Immature natural killer cell (primary cell): ENCODE measurements at regions not wholly inside any gene's neighbourhood (a gene's known extent, or its start where the extent isn't known, plus 50 kb on each side); places are given as distances from the start of the nearest gene placed in this dataset.

Source experiments
- DNase-seq, 3 donors: peaks; one replicate each; pipeline ENCODE4 v3.0.0; 2022; ENCODE audit warnings: mixed read lengths in 1 of 3
- H3K27ac Mint-ChIP-seq, 6 donors: one replicate each; pipeline ENCODE4 v1.8.0; 2020; ENCODE audit warnings: mixed read lengths in 6 of 6, mild to moderate bottlenecking in 5 of 6, inconsistent platforms in 4 of 6, moderate library complexity in 3 of 6
- H3K27me3 Mint-ChIP-seq, 3 donors: one replicate each; pipeline ENCODE4 v1.8.0; 2020 to 2021; ENCODE audit warnings: low read depth in 3 of 3, mild to moderate bottlenecking in 3 of 3, mixed read lengths in 3 of 3, moderate library complexity in 3 of 3, inconsistent platforms in 1 of 3
- H3K36me3 Mint-ChIP-seq, 3 donors: one replicate each; pipeline ENCODE4 v1.8.0; 2020; ENCODE audit warnings: mixed read lengths in 3 of 3, inconsistent platforms in 2 of 3, mild to moderate bottlenecking in 2 of 3
- H3K4me1 Mint-ChIP-seq, 2 donors: one replicate each; pipeline ENCODE4 v1.8.0; 2020; ENCODE audit warnings: inconsistent platforms in 2 of 2, mild to moderate bottlenecking in 2 of 2, mixed read lengths in 2 of 2, moderate library complexity in 1 of 2
- H3K4me3 Mint-ChIP-seq, 5 donors: one replicate each; pipeline ENCODE4 v1.8.0; 2020; ENCODE audit warnings: mild to moderate bottlenecking in 5 of 5, mixed read lengths in 5 of 5, inconsistent platforms in 3 of 5, moderate library complexity in 3 of 5
- H3K9me3 Mint-ChIP-seq, 6 donors: one replicate each; pipeline ENCODE4 v1.8.0; 2020; ENCODE audit warnings: mild to moderate bottlenecking in 6 of 6, mixed read lengths in 6 of 6, inconsistent platforms in 4 of 6, moderate library complexity in 3 of 6

- Mint-ChIP-seq H3K36me3 (no peaks in the 10 kb centered on the region), H3K27me3 (peaks cover 0 to 4% (median 2%) of the 10 kb centered on the region in 3 donors), H3K9me3 (peaks cover 0 to 2% (median 0%) of the 10 kb centered on the region in 6 donors), H3K27ac (no peak overlapping the region), H3K4me1 (no peaks in the 10 kb centered on the region), H3K4me3 (no peak overlapping the region)
- DNase-seq = no peak
Measured at GRCh38 chr4:128381748-128382559, 94.3 kb upstream of the PGRMC2 start.

DNA sequence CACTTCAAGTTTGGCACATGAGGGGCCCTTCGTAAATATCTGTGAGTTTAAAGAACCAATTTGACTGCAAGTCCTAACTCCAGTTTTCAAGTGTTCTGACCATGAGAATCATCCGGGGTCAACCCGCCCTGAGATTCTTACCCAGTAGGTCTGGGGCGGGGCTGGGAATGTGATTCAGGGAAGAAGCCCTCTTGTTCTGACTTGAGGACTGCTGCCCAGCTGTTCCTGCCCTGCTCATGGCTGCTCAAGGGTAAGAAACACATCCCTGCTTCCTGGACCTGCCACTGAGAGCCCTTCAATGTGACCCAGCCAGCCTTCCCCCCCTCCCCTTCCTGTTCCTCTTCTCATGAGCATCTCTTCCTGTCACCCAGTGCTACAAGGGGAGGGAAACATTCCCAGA, 92.7 kb upstream of the PGRMC2 start:
- no peak for DNase-seq
- peaks cover 0 to 4% (median 0%) of the 10 kb centered on the region in 6 donors for H3K9me3 Mint-ChIP-seq
- H3K4me3 Mint-ChIP-seq = no peak overlapping the region
- H3K27me3 Mint-ChIP-seq = peaks cover 0 to 4% (median 2%) of the 10 kb centered on the region in 3 donors
- H3K36me3 Mint-ChIP-seq = no peaks in the 10 kb centered on the region
- no peaks in the 10 kb centered on the region for H3K4me1 Mint-ChIP-seq
- no peak overlapping the region for H3K27ac Mint-ChIP-seq

- Mint-ChIP-seq H3K9me3 (peaks cover 0 to 4% (median 0%) of the 10 kb centered on the region in 6 donors), H3K4me1 (no peaks in the 10 kb centered on the region), H3K4me3 (no peak overlapping the region), H3K36me3 (no peaks in the 10 kb centered on the region), H3K27ac (no peak overlapping the region), H3K27me3 (peaks cover 0 to 4% (median 2%) of the 10 kb centered on the region in 3 donors)
- no peak for DNase-seq
Measured at GRCh38 chr4:128379860-128380259, 92.2 kb upstream of the PGRMC2 start.

GRCh38 chr4:128378668-128379067, 91.1 kb upstream of the PGRMC2 start:
- H3K36me3 Mint-ChIP-seq = no peaks in the 10 kb centered on the region
- peaks cover 0 to 4% (median 0%) of the 10 kb centered on the region in 6 donors for H3K9me3 Mint-ChIP-seq
- no peak overlapping the region for H3K4me3 Mint-ChIP-seq
- H3K4me1 Mint-ChIP-seq = no peaks in the 10 kb centered on the region
- H3K27ac Mint-ChIP-seq = no peak overlapping the region
- peaks cover 0 to 4% (median 2%) of the 10 kb centered on the region in 3 donors for H3K27me3 Mint-ChIP-seq
- no peak for DNase-seq

GRCh38 chr4:128376958-128377357, 89.3 kb upstream of the PGRMC2 start:
- Mint-ChIP-seq H3K9me3 (peaks cover 0 to 4% (median 0%) of the 10 kb centered on the region in 6 donors), H3K4me1 (no peaks in the 10 kb centered on the region), H3K4me3 (no peak overlapping the region), H3K27me3 (peaks cover 0 to 2% (median 2%) of the 10 kb centered on the region in 3 donors), H3K36me3 (no peaks in the 10 kb centered on the region), H3K27ac (no peak overlapping the region)
- DNase-seq = no peak

DNA sequence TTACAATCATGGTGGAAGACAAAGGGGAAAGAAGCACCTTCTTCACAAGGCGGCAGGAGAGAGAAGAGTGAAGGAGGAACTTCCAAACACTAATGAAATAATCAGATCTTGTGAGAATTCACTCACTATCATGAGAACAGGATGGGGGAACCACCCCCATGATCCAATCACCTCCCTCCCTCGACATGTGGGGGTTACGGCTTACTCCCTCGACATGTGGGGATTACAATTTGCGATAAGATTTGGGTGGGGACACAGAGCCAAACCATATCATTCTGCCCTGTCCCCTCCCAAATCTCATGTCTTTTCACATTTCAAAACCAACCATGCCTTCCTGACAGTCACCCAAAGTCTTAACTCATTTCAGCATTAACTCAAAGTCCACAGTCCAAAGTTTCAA, 88.7 kb upstream of the PGRMC2 start:
- no peak for DNase-seq
- no peak overlapping the region for H3K4me3 Mint-ChIP-seq
- H3K9me3 Mint-ChIP-seq = peaks cover 0 to 4% (median 0%) of the 10 kb centered on the region in 6 donors
- H3K36me3 Mint-ChIP-seq = no peaks in the 10 kb centered on the region
- H3K27me3 Mint-ChIP-seq = peaks cover 0 to 2% (median 2%) of the 10 kb centered on the region in 3 donors
- H3K27ac Mint-ChIP-seq = no peak overlapping the region
- no peaks in the 10 kb centered on the region for H3K4me1 Mint-ChIP-seq

DNA sequence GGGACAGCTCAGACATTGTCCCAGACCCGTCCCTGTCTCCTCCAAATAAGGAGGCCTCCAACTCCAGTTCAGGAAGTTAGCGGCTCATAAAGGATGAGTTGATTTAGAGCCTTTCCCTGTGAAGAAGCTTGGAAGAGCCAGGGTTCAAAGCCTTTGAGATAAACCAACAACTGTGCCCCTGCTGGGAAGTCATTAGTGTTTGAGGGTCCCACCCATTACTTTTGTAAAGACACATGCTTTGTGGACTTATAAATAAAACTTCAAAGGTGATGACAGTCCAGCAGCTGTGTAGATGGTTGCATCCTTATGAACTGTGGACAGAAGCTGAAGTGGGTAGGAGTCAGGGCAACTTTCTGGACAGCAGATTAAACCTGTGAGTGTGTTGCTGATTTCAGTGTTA, 86.0 kb upstream of the PGRMC2 start:
- no peaks in the 10 kb centered on the region for H3K4me1 Mint-ChIP-seq
- no peak overlapping the region for H3K27ac Mint-ChIP-seq
- no peak overlapping the region for H3K4me3 Mint-ChIP-seq
- no peaks in the 10 kb centered on the region for H3K36me3 Mint-ChIP-seq
- peaks cover 0 to 4% (median 0%) of the 10 kb centered on the region in 6 donors for H3K9me3 Mint-ChIP-seq
- H3K27me3 Mint-ChIP-seq = peaks cover 0 to 2% (median 0%) of the 10 kb centered on the region in 3 donors
- DNase-seq = no peak

DNA sequence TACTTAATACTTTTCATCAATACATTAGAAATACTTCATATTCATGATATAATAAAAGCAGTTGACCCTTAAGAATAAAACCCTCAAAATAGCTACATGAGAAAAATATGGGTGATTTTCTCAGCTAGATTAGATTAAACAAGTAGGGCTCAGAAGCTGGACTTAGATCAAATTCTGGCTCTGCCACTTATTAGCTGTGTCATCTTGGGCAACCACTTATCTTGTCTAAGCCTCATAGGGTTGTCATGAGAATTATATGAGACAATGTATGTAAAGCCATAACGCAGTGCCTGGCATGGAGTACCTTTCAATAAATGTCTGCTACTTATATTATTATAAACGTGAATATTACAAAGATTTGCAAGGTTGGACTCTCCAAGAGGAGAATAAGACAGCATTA, 84.3 kb upstream of the PGRMC2 start:
- Mint-ChIP-seq H3K4me1 (no peaks in the 10 kb centered on the region), H3K36me3 (no peaks in the 10 kb centered on the region), H3K27me3 (no peaks in the 10 kb centered on the region), H3K27ac (no peak overlapping the region), H3K9me3 (peaks cover 0 to 2% (median 0%) of the 10 kb centered on the region in 6 donors), H3K4me3 (no peak overlapping the region)
- DNase-seq = no peak

- Mint-ChIP-seq H3K27ac (no peak overlapping the region), H3K4me1 (no peaks in the 10 kb centered on the region), H3K36me3 (no peaks in the 10 kb centered on the region), H3K27me3 (no peaks in the 10 kb centered on the region), H3K4me3 (no peak overlapping the region), H3K9me3 (peaks cover 0 to 2% (median 0%) of the 10 kb centered on the region in 6 donors)
- DNase-seq = no peak
Measured at GRCh38 chr4:128371001-128371777, 83.6 kb upstream of the PGRMC2 start.

DNA sequence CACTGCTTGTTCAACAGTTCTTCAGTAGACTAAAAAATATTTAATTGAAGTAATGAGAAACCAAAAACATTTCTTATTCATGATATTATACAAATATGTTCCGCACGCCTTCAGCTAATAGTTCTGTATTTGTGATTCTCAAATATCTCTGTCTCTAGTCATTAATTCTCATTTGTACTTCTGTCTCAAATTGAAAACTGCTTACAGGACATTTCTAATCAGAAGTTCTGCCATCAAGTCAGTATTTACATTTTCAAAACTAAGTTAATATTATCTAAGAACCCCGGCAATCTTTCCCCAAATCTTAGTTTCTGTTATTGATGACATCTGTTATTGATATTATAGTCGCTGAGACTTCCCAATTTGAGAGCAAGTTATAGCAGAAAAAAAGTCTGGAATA, 78.6 kb upstream of the PGRMC2 start:
- H3K27me3 Mint-ChIP-seq = no peaks in the 10 kb centered on the region
- no peak overlapping the region for H3K4me3 Mint-ChIP-seq
- no peaks in the 10 kb centered on the region for H3K36me3 Mint-ChIP-seq
- no peak overlapping the region for H3K27ac Mint-ChIP-seq
- no peaks in the 10 kb centered on the region for H3K4me1 Mint-ChIP-seq
- no peak for DNase-seq
- H3K9me3 Mint-ChIP-seq = no peaks in the 10 kb centered on the region

- H3K4me3 Mint-ChIP-seq = no peak overlapping the region
- no peaks in the 10 kb centered on the region for H3K36me3 Mint-ChIP-seq
- H3K4me1 Mint-ChIP-seq = no peaks in the 10 kb centered on the region
- no peaks in the 10 kb centered on the region for H3K9me3 Mint-ChIP-seq
- H3K27me3 Mint-ChIP-seq = peaks cover 0 to 2% (median 0%) of the 10 kb centered on the region in 3 donors
- no peak overlapping the region for H3K27ac Mint-ChIP-seq
- no peak for DNase-seq
Measured at GRCh38 chr4:128364565-128364964, 77.0 kb upstream of the PGRMC2 start.

DNA sequence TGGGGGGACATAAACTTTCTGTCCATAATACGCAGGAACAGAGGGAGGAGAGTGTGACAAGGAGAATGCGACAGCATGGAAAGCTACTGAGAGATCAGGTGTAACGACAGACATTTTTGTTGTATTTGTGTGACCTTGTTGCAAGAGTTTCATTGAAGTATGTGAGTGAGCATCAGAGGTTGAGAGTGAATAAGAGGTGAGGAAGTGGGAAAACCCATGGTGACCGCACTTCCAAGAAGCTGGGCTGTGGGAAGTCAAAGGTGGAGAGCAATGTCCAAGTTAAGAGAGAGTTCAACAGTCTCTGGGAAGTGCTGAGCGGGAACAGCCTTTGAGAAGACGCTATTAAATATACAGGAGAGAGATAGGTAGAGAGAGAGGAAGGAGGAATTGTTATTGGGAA, 76.4 kb upstream of the PGRMC2 start:
- no peak for DNase-seq
- H3K9me3 Mint-ChIP-seq = no peaks in the 10 kb centered on the region
- H3K36me3 Mint-ChIP-seq = no peaks in the 10 kb centered on the region
- H3K27ac Mint-ChIP-seq = no peak overlapping the region
- no peaks in the 10 kb centered on the region for H3K4me1 Mint-ChIP-seq
- H3K4me3 Mint-ChIP-seq = no peak overlapping the region
- H3K27me3 Mint-ChIP-seq = peaks cover 0 to 2% (median 0%) of the 10 kb centered on the region in 3 donors

- Mint-ChIP-seq H3K27me3 (peaks cover 0 to 2% (median 0%) of the 10 kb centered on the region in 3 donors), H3K36me3 (no peaks in the 10 kb centered on the region), H3K4me3 (no peak overlapping the region), H3K9me3 (no peaks in the 10 kb centered on the region), H3K4me1 (no peaks in the 10 kb centered on the region), H3K27ac (no peak overlapping the region)
- no peak for DNase-seq
Measured at GRCh38 chr4:128362760-128363159, 75.1 kb upstream of the PGRMC2 start.

DNA sequence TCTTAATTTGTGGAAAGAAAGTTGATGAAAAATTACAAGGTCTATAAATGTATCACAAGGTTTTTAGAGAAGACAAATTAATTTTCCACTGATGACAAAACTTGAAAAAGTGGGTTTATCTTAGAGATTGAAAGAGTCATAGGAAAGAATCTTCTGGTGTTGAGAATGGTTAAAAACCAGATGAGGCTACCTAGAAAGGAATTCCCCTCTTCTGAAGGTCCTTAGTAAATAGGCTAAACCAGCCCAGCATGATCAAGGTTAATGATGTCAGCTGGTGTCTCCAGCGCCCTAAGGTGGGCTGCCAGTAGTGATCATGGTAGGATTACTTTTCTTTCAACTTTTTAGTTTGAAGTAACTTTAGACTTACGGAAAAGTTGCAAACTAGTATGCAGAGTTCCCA, 71.8 kb upstream of the PGRMC2 start:
- peaks cover 0 to 4% (median 0%) of the 10 kb centered on the region in 3 donors for H3K36me3 Mint-ChIP-seq

More for the DNA sequence above, 71.8 kb upstream of the PGRMC2 start:
- Mint-ChIP-seq H3K4me1 (no peaks in the 10 kb centered on the region), H3K27ac (no peak overlapping the region), H3K4me3 (no peak overlapping the region), H3K27me3 (peaks cover 0 to 2% (median 0%) of the 10 kb centered on the region in 3 donors), H3K9me3 (peaks cover 0 to 4% (median 0%) of the 10 kb centered on the region in 6 donors)
- DNase-seq = no peak
